Activated CD8-positive, alpha-beta memory T cell treated with anti-CD3 and anti-CD28 coated beads for 1 hour (primary cell): ENCODE measurements at regions not wholly inside any gene's neighbourhood (a gene's known extent, or its start where the extent isn't known, plus 50 kb on each side); places are given as distances from the start of the nearest gene placed in this dataset.

Experiments used
- DNase-seq, 2 donors: peaks; one replicate each; pipeline ENCODE4 v3.0.0-alpha.2; 2020; ENCODE audit warnings: low read depth in 1 of 2; ENCODE audit errors: extremely low read depth in 1 of 2

GRCh38 chr18:10207682-10208345, 246.6 kb upstream of the APCDD1 start:
- DNase-seq = no peak

- no peak for DNase-seq
Observed at GRCh38 chr18:10209302-10209701, 245.1 kb upstream of the APCDD1 start.

- no peak for DNase-seq
Observed at GRCh38 chr18:10210057-10210633, 244.3 kb upstream of the APCDD1 start.

- no peak for DNase-seq
Observed at GRCh38 chr18:10213526-10213925, 240.9 kb upstream of the APCDD1 start.

- DNase-seq = no peak
Observed at GRCh38 chr18:10215446-10215845, 239.0 kb upstream of the APCDD1 start.

GRCh38 chr18:10216791-10217190, 237.6 kb upstream of the APCDD1 start:
- no peak for DNase-seq

- DNase-seq = no peak
Observed at GRCh38 chr18:10217211-10217610, 237.2 kb upstream of the APCDD1 start.

GRCh38 chr18:10225300-10225699, 229.1 kb upstream of the APCDD1 start:
- DNase-seq = no peak

- no peak for DNase-seq
Observed at GRCh38 chr18:10226971-10227370, 227.5 kb upstream of the APCDD1 start.

GRCh38 chr18:10228326-10228725, 226.1 kb upstream of the APCDD1 start:
- DNase-seq = no peak

GRCh38 chr18:10229458-10229857, 225.0 kb upstream of the APCDD1 start:
- DNase-seq = no peak

GRCh38 chr18:10230072-10230471, 224.4 kb upstream of the APCDD1 start:
- no peak for DNase-seq

- no peak for DNase-seq
Observed at GRCh38 chr18:10231220-10231619, 223.2 kb upstream of the APCDD1 start.

GRCh38 chr18:10232062-10232461, 222.4 kb upstream of the APCDD1 start:
- DNase-seq = no peak

GRCh38 chr18:10233082-10233875, 221.2 kb upstream of the APCDD1 start:
- DNase-seq = no peak

GRCh38 chr18:10234281-10234680, 220.2 kb upstream of the APCDD1 start:
- no peak for DNase-seq

- DNase-seq = no peak
Observed at GRCh38 chr18:10234912-10235660, 219.3 kb upstream of the APCDD1 start.

GRCh38 chr18:10235661-10235952, 218.8 kb upstream of the APCDD1 start:
- no peak for DNase-seq

GRCh38 chr18:10239103-10239502, 215.3 kb upstream of the APCDD1 start:
- DNase-seq = no peak

GRCh38 chr18:10239991-10240634, 214.3 kb upstream of the APCDD1 start:
- DNase-seq = no peak

GRCh38 chr18:10240973-10241372, 213.5 kb upstream of the APCDD1 start:
- DNase-seq = no peak
